Fibroblast of skin of left quadriceps (primary cell): ENCODE measurements at regions not wholly inside any gene's neighbourhood (a gene's known extent, or its start where the extent isn't known, plus 50 kb on each side); places are given as distances from the start of the nearest gene placed in this dataset.
"Not testable (repeated sequence)": the region's sequence is repeated elsewhere in the genome, so short reads cannot be mapped to it uniquely, and the experiment has no call there.

Source experiments
- DNase-seq, 2 experiments: peaks; one replicate each; pipeline ENCODE4 v3.0.0-alpha.2; 2013; ENCODE audit warnings: low read depth in 2 of 2

GRCh38 chr16:21534561-21534960, 64.8 kb upstream of the METTL9 start:
- DNase-seq: peak; percentile 37 to 39

- not testable (repeated sequence) for DNase-seq
Observed at GRCh38 chr16:21535201-21535600, 64.2 kb upstream of the METTL9 start.

- not testable (repeated sequence) for DNase-seq
Observed at GRCh38 chr16:21536740-21537139, 62.6 kb upstream of the METTL9 start.

- DNase-seq: not testable (repeated sequence)
Observed at GRCh38 chr16:21537598-21537997, 61.8 kb upstream of the METTL9 start.

- DNase-seq: not testable (repeated sequence)
Observed at GRCh38 chr16:21539107-21539618, 60.2 kb upstream of the METTL9 start.

- DNase-seq: not testable (repeated sequence)
Observed at GRCh38 chr16:21540770-21541433, 58.5 kb upstream of the METTL9 start.

GRCh38 chr16:21541611-21542051, 57.7 kb upstream of the METTL9 start:
- not testable (repeated sequence) for DNase-seq

- DNase-seq: not testable (repeated sequence)
Observed at GRCh38 chr16:21542075-21542474, 57.3 kb upstream of the METTL9 start.

- DNase-seq: not testable (repeated sequence)
Observed at GRCh38 chr16:21542491-21543124, 56.8 kb upstream of the METTL9 start.

GRCh38 chr16:21543151-21543836, 56.1 kb upstream of the METTL9 start:
- not testable (repeated sequence) for DNase-seq

- not testable (repeated sequence) for DNase-seq
Observed at GRCh38 chr16:21545664-21546326, 53.6 kb upstream of the METTL9 start.

- not testable (repeated sequence) for DNase-seq
Observed at GRCh38 chr16:21549396-21549795, 50.0 kb upstream of the METTL9 start.
